PC-3 (cell line): ENCODE measurements at regions not wholly inside any gene's neighbourhood (a gene's known extent, or its start where the extent isn't known, plus 50 kb on each side); places are given as distances from the start of the nearest gene placed in this dataset.

Experiments
- ATAC-seq: fragments of 200-7000 bp; cut with Tn5 transposase; 2 replicates; pipeline ENCODE4 v1.9.1; 2020; ENCODE audit warnings: mild to moderate bottlenecking, moderate library complexity
- BruUV-seq: library from RNA; stranded (reverse); fragments of 400-500 nt; replicated peaks from 2 replicates; lab custom pipeline; 2021; lab: Mats Ljungman, UMichigan
- CTCF ChIA-PET: fragments of 300-600 bp; sonication (Branson Sonifier 250); formaldehyde crosslinking; loops from one replicate; lab custom pipeline; 2022; ENCODE audit warnings: antibody characterized with exemption; lab: Charles Lee
- POLR2A ChIA-PET: fragments of 300-600 bp; sonication (Branson Sonifier 250); formaldehyde crosslinking; loops from one replicate; lab custom pipeline; 2022; ENCODE audit warnings: antibody characterized with exemption; ENCODE audit not compliant: unreplicated experiment; lab: Charles Lee
- DNase-seq: peaks from one replicate; pipeline ENCODE4 v3.0.0-alpha.2; 2015
- H2AFZ ChIP-seq: fragments of 300-600 bp; sonication (generic); 2 replicates; pipeline ENCODE4 v1.6.0; 2016; ENCODE audit warnings: antibody characterized with exemption, low read length
- H3F3A ChIP-seq: fragments of 300-600 bp; sonication (generic); one replicate; pipeline ENCODE4 v1.6.0; 2017; ENCODE audit warnings: antibody characterized with exemption, low read length, control low read depth, mild to moderate bottlenecking; ENCODE audit not compliant: unreplicated experiment
- H3K27ac ChIP-seq: fragments of 300-600 bp; sonication (generic); 2 replicates; pipeline ENCODE4 v1.5.1; 2016; ENCODE audit warnings: mild to moderate bottlenecking, low read length
- H3K27me3 ChIP-seq: fragments of 300-600 bp; sonication (generic); 2 replicates; pipeline ENCODE4 v1.6.1; 2016; ENCODE audit warnings: low read length, mixed read lengths
- H3K36me3 ChIP-seq: fragments of 300-600 bp; sonication (generic); 2 replicates; pipeline ENCODE4 v1.6.1; 2016; ENCODE audit warnings: low read depth, mixed run types, low read length, mixed read lengths
- H3K4me1 ChIP-seq: fragments of 300-600 bp; sonication (generic); 2 replicates; pipeline ENCODE4 v1.5.1; 2016; ENCODE audit warnings: low read length; ENCODE audit not compliant: insufficient read depth
- H3K4me2 ChIP-seq: fragments of 300-600 bp; sonication (generic); 2 replicates; pipeline ENCODE4 v1.6.0; 2016; ENCODE audit warnings: low read length
- H3K4me3 ChIP-seq: fragments of 300-600 bp; sonication (generic); 2 replicates; pipeline ENCODE4 v1.5.1; 2016; ENCODE audit warnings: mild to moderate bottlenecking, low read length, mixed read lengths
- H3K79me2 ChIP-seq: fragments of 300-600 bp; sonication (generic); 2 replicates; pipeline ENCODE4 v1.6.1; 2017; ENCODE audit warnings: low read length, mixed read lengths
- H3K9ac ChIP-seq: fragments of 300-600 bp; sonication (generic); 2 replicates; pipeline ENCODE4 v1.6.0; 2016; ENCODE audit warnings: mild to moderate bottlenecking, low read length
- H3K9me2 ChIP-seq: fragments of 300-600 bp; sonication (generic); replicated peaks from 2 replicates; pipeline ENCODE4 v1.6.1; 2016; ENCODE audit warnings: mixed run types, low read length, mixed read lengths
- H3K9me3 ChIP-seq: fragments of 300-600 bp; sonication (generic); 2 replicates; pipeline ENCODE4 v1.6.1; 2016; ENCODE audit warnings: low read length, mixed read lengths
- H4K20me1 ChIP-seq: fragments of 300-600 bp; sonication (generic); 2 replicates; pipeline ENCODE4 v1.6.1; 2016; ENCODE audit warnings: low read length, mixed read lengths
- CTCF ChIP-seq: fragments of 300-600 bp; sonication (generic); conservative IDR thresholded peaks from 2 replicates; pipeline ENCODE4 v1.5.1; 2017; ENCODE audit warnings: antibody characterized with exemption, low read depth, mild to moderate bottlenecking, low read length
- EZH2 ChIP-seq: fragments of 300-600 bp; sonication (generic); IDR thresholded peaks from one replicate; pipeline ENCODE4 v1.6.1; 2017; ENCODE audit warnings: antibody characterized with exemption, mild to moderate bottlenecking, low read length; ENCODE audit not compliant: unreplicated experiment
- EZH2phosphoT487 ChIP-seq: fragments of 300-600 bp; sonication (generic); IDR thresholded peaks from 2 replicates; pipeline ENCODE4 v1.6.1; 2018; ENCODE audit warnings: mild to moderate bottlenecking, antibody characterized with exemption, low read length, borderline replicate concordance
- intact Hi-C: fragments of 100-400 bp; cut with micrococcal nuclease; formaldehyde crosslinking; loops from 2 replicates; pipeline ENCODE4 v1.9.0; 2023

GRCh38 chr6:14647357-14647756, 529.8 kb downstream of the CD83 start:
- Histone ChIP-seq H3K4me2 (no peak overlapping the region), H3K9me2 (no peaks in the 10 kb centered on the region), H3K79me2 (no peaks in the 10 kb centered on the region), H3K27me3 (no peaks in the 10 kb centered on the region), H3K4me1 (peaks cover 9% of the 10 kb centered on the region), H3K9me3 (no peaks in the 10 kb centered on the region), H2AFZ (no peak overlapping the region), H3K9ac (no peak overlapping the region), H3F3A (no peaks in the 10 kb centered on the region), H4K20me1 (no peaks in the 10 kb centered on the region), H3K36me3 (no peaks in the 10 kb centered on the region), H3K4me3 (no peak overlapping the region), H3K27ac (no peak overlapping the region)
- BruUV-seq = no TSS peak
- no peak for ATAC-seq
- intact Hi-C loops = no loop called here
- ChIA-PET POLR2A (no interaction called here), CTCF (no interaction called here)
- DNase-seq = no peak
- TF ChIP-seq EZH2 (no peak), EZH2phosphoT487 (no peak), CTCF (no peak)

GRCh38 chr6:14652536-14652935, 535.0 kb downstream of the CD83 start:
- CTCF ChIA-PET = no interaction called here
- Histone ChIP-seq H3K9ac (peak overlapping the region; percentile 40), H3K4me3 (no peak overlapping the region), H3F3A (no peaks in the 10 kb centered on the region), H4K20me1 (no peaks in the 10 kb centered on the region), H3K79me2 (no peaks in the 10 kb centered on the region), H2AFZ (peak overlapping the region; percentile 23; the same call in 1 of the 2 replicates), H3K4me1 (peaks cover 17% of the 10 kb centered on the region), H3K4me2 (peak overlapping the region; percentile 59), H3K36me3 (no peaks in the 10 kb centered on the region), H3K27ac (peak overlapping the region; percentile 82), H3K27me3 (no peaks in the 10 kb centered on the region), H3K9me2 (no peaks in the 10 kb centered on the region), H3K9me3 (no peaks in the 10 kb centered on the region)
- BruUV-seq = no TSS peak
- intact Hi-C loops = no loop called here
- TF ChIP-seq CTCF = no peak
- ATAC-seq (peak; percentile 29; the same call in 1 of the 2 replicates), DNase-seq (peak; percentile 86)
- POLR2A ChIA-PET = no interaction called here

- CTCF ChIA-PET = no interaction called here
- Histone ChIP-seq H3F3A (no peaks in the 10 kb centered on the region), H3K9me2 (no peaks in the 10 kb centered on the region), H3K27ac (no peak overlapping the region), H3K4me2 (no peak overlapping the region), H4K20me1 (no peaks in the 10 kb centered on the region), H2AFZ (no peak overlapping the region), H3K79me2 (no peaks in the 10 kb centered on the region), H3K9ac (no peak overlapping the region), H3K4me3 (no peak overlapping the region), H3K9me3 (no peaks in the 10 kb centered on the region), H3K36me3 (no peaks in the 10 kb centered on the region), H3K27me3 (no peaks in the 10 kb centered on the region), H3K4me1 (peaks cover 25% of the 10 kb centered on the region)
- intact Hi-C loops = no loop called here
- no TSS peak for BruUV-seq
- POLR2A ChIA-PET = no interaction called here
- no peak for ATAC-seq
- TF ChIP-seq EZH2phosphoT487 (no peak), CTCF (no peak), EZH2 (no peak)
- no peak for DNase-seq
Measured at GRCh38 chr6:14655201-14656061, 537.9 kb downstream of the CD83 start.
